RWPE2 (cell line): ENCODE measurements at regions not wholly inside any gene's neighbourhood (a gene's known extent, or its start where the extent isn't known, plus 50 kb on each side); places are given as distances from the start of the nearest gene placed in this dataset.

Source experiments
- ATAC-seq: fragments of 200-7000 bp; cut with Tn5 transposase; 3 replicates; pipeline ENCODE4 v1.9.1; 2021; ENCODE audit warnings: low read depth
- DNase-seq: peaks from one replicate; pipeline ENCODE4 v3.0.0-alpha.2; 2020; ENCODE audit warnings: low spot score
- H3K27ac ChIP-seq: fragments of 450-650 bp; 2 replicates; pipeline ENCODE4 v1.5.1; 2017; ENCODE audit warnings: mild to moderate bottlenecking; ENCODE audit not compliant: poor library complexity, severe bottlenecking
- H3K27me3 ChIP-seq: fragments of 250-450 bp; sonication (Bioruptor Pico); 2 replicates; pipeline ENCODE4 v1.5.1; 2021; ENCODE audit warnings: mild to moderate bottlenecking, moderate library complexity; ENCODE audit not compliant: insufficient read depth, poor library complexity, severe bottlenecking
- H3K36me3 ChIP-seq: fragments of 250-450 bp; sonication (Bioruptor Pico); 2 replicates; pipeline ENCODE4 v1.5.1; 2020; ENCODE audit warnings: low read depth, mild to moderate bottlenecking, moderate library complexity
- H3K4me1 ChIP-seq: fragments of 250-450 bp; sonication (Bioruptor Pico); 2 replicates; pipeline ENCODE4 v1.5.1; 2021; ENCODE audit warnings: mild to moderate bottlenecking, moderate library complexity; ENCODE audit not compliant: insufficient read depth, poor library complexity, severe bottlenecking
- H3K4me3 ChIP-seq: fragments of 250-450 bp; sonication (Bioruptor Pico); 2 replicates; pipeline ENCODE4 v1.5.1; 2021; ENCODE audit warnings: mild to moderate bottlenecking, moderate library complexity; ENCODE audit not compliant: severe bottlenecking
- H3K9me3 ChIP-seq: fragments of 250-450 bp; sonication (Bioruptor Pico); 2 replicates; pipeline ENCODE4 v1.5.1; 2021; ENCODE audit warnings: mild to moderate bottlenecking, moderate library complexity; ENCODE audit not compliant: severe bottlenecking
- CTCF ChIP-seq: fragments of 450-650 bp; IDR thresholded peaks from one replicate; pipeline ENCODE4 v1.5.1; 2017; ENCODE audit warnings: mild to moderate bottlenecking, moderate library complexity; ENCODE audit not compliant: poor library complexity, severe bottlenecking

DNA sequence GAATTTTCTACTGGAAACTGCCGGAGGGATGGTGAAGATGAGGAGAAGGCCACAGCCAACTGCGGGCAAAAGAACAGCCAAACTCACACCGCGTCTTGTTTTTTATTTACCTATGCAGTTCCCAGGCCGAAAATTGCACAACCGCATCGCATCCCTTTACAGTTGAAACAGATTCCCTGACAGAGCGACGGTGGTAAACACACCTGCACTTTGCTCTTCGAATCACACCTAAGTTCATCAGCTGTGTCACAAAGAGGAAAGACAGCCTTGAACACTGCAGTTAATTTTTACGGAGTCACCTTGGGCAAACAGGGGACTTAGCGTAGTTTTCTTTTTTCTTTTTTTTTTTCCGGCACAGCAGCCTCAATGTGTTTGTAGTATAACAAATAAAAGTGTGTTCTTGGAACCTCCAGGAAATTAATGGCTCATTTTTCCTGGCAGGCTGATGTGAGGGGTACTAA lies 272.0 kb upstream of the DIO3 start:
- Histone ChIP-seq H3K27me3 (peaks cover 20% of the 10 kb centered on the region), H3K4me3 (no peak overlapping the region), H3K9me3 (no peaks in the 10 kb centered on the region), H3K36me3 (no peaks in the 10 kb centered on the region), H3K4me1 (peaks cover 6% of the 10 kb centered on the region), H3K27ac (no peak overlapping the region)
- TF ChIP-seq CTCF, result no peak
- no peak for DNase-seq
- ATAC-seq, result no peak

- H3K27me3 ChIP-seq, result peaks cover 16% of the 10 kb centered on the region
- no peaks in the 10 kb centered on the region for H3K9me3 ChIP-seq
- no peak for ATAC-seq
- no peak for TF ChIP-seq CTCF
- H3K4me3 ChIP-seq, result no peak overlapping the region
- no peak overlapping the region for H3K27ac ChIP-seq
- peaks cover 8% of the 10 kb centered on the region for H3K4me1 ChIP-seq
- H3K36me3 ChIP-seq, result no peaks in the 10 kb centered on the region
- DNase-seq, result no peak
These were observed 271.4 kb upstream of the DIO3 start for GRCh38 chr14:101289911-101290310.

GRCh38 chr14:101290611-101291010 lies 270.7 kb upstream of the DIO3 start:
- H3K27ac ChIP-seq, result no peak overlapping the region
- TF ChIP-seq CTCF, result no peak
- no peaks in the 10 kb centered on the region for H3K9me3 ChIP-seq
- H3K4me3 ChIP-seq, result no peak overlapping the region
- ATAC-seq (no peak), DNase-seq (no peak)
- H3K27me3 ChIP-seq, result peaks cover 16% of the 10 kb centered on the region
- H3K4me1 ChIP-seq, result peaks cover 8% of the 10 kb centered on the region
- H3K36me3 ChIP-seq, result no peaks in the 10 kb centered on the region

DNA sequence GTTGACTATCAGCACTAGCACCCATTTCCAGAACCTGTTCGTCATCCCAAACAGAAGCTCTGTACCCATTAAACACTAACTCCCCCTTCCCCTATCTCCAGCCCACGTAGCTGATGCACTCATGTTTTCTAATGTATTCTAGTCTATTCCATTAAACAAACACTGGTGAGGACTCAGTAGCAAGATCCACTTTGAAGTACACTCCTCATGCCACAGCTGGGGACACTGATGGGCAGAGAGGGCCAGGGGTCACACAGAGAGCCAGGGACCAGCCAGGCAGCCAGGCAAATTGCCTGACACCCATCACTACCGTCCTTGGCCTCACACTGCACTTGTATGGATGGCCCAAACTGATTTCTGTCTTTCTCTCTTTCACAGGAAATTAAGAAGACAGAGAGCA lies 269.9 kb upstream of the DIO3 start:
- Histone ChIP-seq H3K4me1 (peaks cover 8% of the 10 kb centered on the region), H3K27ac (no peak overlapping the region), H3K36me3 (no peaks in the 10 kb centered on the region), H3K4me3 (no peak overlapping the region), H3K9me3 (no peaks in the 10 kb centered on the region), H3K27me3 (peaks cover 16% of the 10 kb centered on the region)
- ATAC-seq, result no peak
- no peak for TF ChIP-seq CTCF
- DNase-seq, result no peak

- Histone ChIP-seq H3K9me3 (no peaks in the 10 kb centered on the region), H3K4me3 (no peak overlapping the region), H3K4me1 (peaks cover 8% of the 10 kb centered on the region), H3K27me3 (peaks cover 16% of the 10 kb centered on the region), H3K27ac (no peak overlapping the region), H3K36me3 (no peaks in the 10 kb centered on the region)
- DNase-seq (no peak), ATAC-seq (no peak)
- no peak for TF ChIP-seq CTCF
These were observed 268.8 kb upstream of the DIO3 start for GRCh38 chr14:101292448-101292847.
